A673 (cell line): ENCODE measurements at regions not wholly inside any gene's neighbourhood (a gene's known extent, or its start where the extent isn't known, plus 50 kb on each side); places are given as distances from the start of the nearest gene placed in this dataset.

ENCODE experiments used
- CTCF ChIP-seq: fragments of 300-800, 200-600 bp; sonication (generic); conservative IDR thresholded peaks from 2 replicates; pipeline ENCODE4 v1.5.1; 2017; ENCODE audit warnings: low read depth, mild to moderate bottlenecking, antibody characterized with exemption, low read length, moderate library complexity, mixed read lengths
- EZH2 ChIP-seq: fragments of 200-600 bp; sonication (generic); IDR thresholded peaks from 2 replicates; pipeline ENCODE4 v1.6.1; 2017; ENCODE audit warnings: borderline replicate concordance, low read depth, mild to moderate bottlenecking, mixed read lengths, antibody characterized with exemption, low read length; ENCODE audit not compliant: poor library complexity, severe bottlenecking

GRCh38 chrX:88397551-88397950, 349.5 kb upstream of the CPXCR1 start:
- TF ChIP-seq CTCF (no peak; the same call in 1 of the 2 replicates), EZH2 (no peak)
